Ishikawa (cell line): ENCODE measurements at regions not wholly inside any gene's neighbourhood (a gene's known extent, or its start where the extent isn't known, plus 50 kb on each side); places are given as distances from the start of the nearest gene placed in this dataset.

Experiments
- CEBPB ChIP-seq: IDR thresholded peaks from 2 replicates; pipeline ENCODE4 v1.6.1; 2012
- CREB1 ChIP-seq: IDR thresholded peaks from 2 replicates; pipeline ENCODE4 v1.6.1; 2012; ENCODE audit warnings: low read depth
- EGR1 ChIP-seq: IDR thresholded peaks from 2 replicates; pipeline ENCODE4 v1.6.1; 2012
- EP300 ChIP-seq: IDR thresholded peaks from 2 replicates; pipeline ENCODE4 v1.6.1; 2012; ENCODE audit warnings: borderline replicate concordance
- FOXM1 ChIP-seq: IDR thresholded peaks from 2 replicates; pipeline ENCODE4 v1.6.1; 2012; ENCODE audit warnings: low read depth, borderline replicate concordance
- MAX ChIP-seq: IDR thresholded peaks from 2 replicates; pipeline ENCODE4 v1.6.1; 2012
- NFIC ChIP-seq: IDR thresholded peaks from 2 replicates; pipeline ENCODE4 v1.6.1; 2012
- RAD21 ChIP-seq: IDR thresholded peaks from 2 replicates; pipeline ENCODE4 v1.6.1; 2012; ENCODE audit warnings: low read depth
- REST ChIP-seq: IDR thresholded peaks from 2 replicates; pipeline ENCODE4 v1.6.1; 2012; ENCODE audit warnings: low read depth, mild to moderate bottlenecking
- TAF1 ChIP-seq: IDR thresholded peaks from 2 replicates; pipeline ENCODE4 v1.6.1; 2012; ENCODE audit warnings: low read depth, mild to moderate bottlenecking
- TCF12 ChIP-seq: IDR thresholded peaks from 2 replicates; pipeline ENCODE4 v1.6.1; 2012; ENCODE audit warnings: low read depth
- TEAD4 ChIP-seq: IDR thresholded peaks from 2 replicates; pipeline ENCODE4 v1.6.1; 2012
- USF1 ChIP-seq: IDR thresholded peaks from 2 replicates; pipeline ENCODE4 v1.6.1; 2012
- YY1 ChIP-seq: IDR thresholded peaks from 2 replicates; pipeline ENCODE4 v1.6.1; 2012; ENCODE audit warnings: low read depth
- ZBTB7A ChIP-seq: IDR thresholded peaks from 2 replicates; pipeline ENCODE4 v1.6.1; 2012; ENCODE audit warnings: low read depth

- TF ChIP-seq FOXM1: no peak
- no peak for TF ChIP-seq TAF1
- no peak for TF ChIP-seq TEAD4
- no peak for TF ChIP-seq YY1
- TF ChIP-seq ZBTB7A: no peak
- TF ChIP-seq REST: no peak
- TF ChIP-seq TCF12: no peak
- no peak for TF ChIP-seq USF1
- TF ChIP-seq EP300: no peak
- no peak for TF ChIP-seq EGR1
- TF ChIP-seq NFIC: no peak
- TF ChIP-seq RAD21: no peak
- no peak for TF ChIP-seq CEBPB
- no peak for TF ChIP-seq MAX
These were observed 225.8 kb downstream of the CPS1 start for GRCh38 chr2:210782222-210782621.

- TF ChIP-seq NFIC (no peak), MAX (no peak), CREB1 (no peak), TAF1 (no peak), EP300 (no peak), YY1 (no peak), TCF12 (no peak), REST (no peak), CEBPB (no peak), FOXM1 (no peak), USF1 (no peak), TEAD4 (no peak)
These were observed 235.6 kb downstream of the CPS1 start for GRCh38 chr2:210792000-210792399.

GRCh38 chr2:210795506-210795905, 239.1 kb downstream of the CPS1 start:
- TF ChIP-seq CEBPB (no peak), EGR1 (no peak), REST (no peak), ZBTB7A (no peak), RAD21 (no peak), MAX (no peak), TAF1 (no peak), NFIC (no peak), TCF12 (no peak), FOXM1 (no peak), CREB1 (no peak), YY1 (no peak), TEAD4 (no peak), USF1 (no peak)

GRCh38 chr2:210798180-210798579, 241.8 kb downstream of the CPS1 start:
- TF ChIP-seq ZBTB7A (no peak), MAX (no peak), EGR1 (no peak), FOXM1 (no peak), TEAD4 (no peak), REST (no peak), EP300 (no peak), RAD21 (no peak), TCF12 (no peak), CREB1 (no peak), YY1 (no peak), TAF1 (no peak), USF1 (no peak), NFIC (no peak), CEBPB (no peak)
